ENCODE measurements at regions not wholly inside any gene's neighbourhood (a gene's known extent, or its start where the extent isn't known, plus 50 kb on each side); places are given as distances from the start of the nearest gene placed in this dataset.

- ATAC-seq (no peak), DNase-seq (no peak)
- Mint-ChIP-seq H3K27me3 (peaks cover 6 to 27% (median 8%) of the 10 kb centered on the region in 5 donors), H3K27ac (no peak overlapping the region), H3K4me3 (no peak overlapping the region), H3K36me3 (no peaks in the 10 kb centered on the region), H3K4me1 (peaks cover 0 to 2% (median 0%) of the 10 kb centered on the region in 4 donors), H3K9me3 (peaks cover 0 to 12% (median 0%) of the 10 kb centered on the region in 9 donors)
- POLR2A ChIA-PET, result no interaction called here
Observed at GRCh38 chr20:41894255-41894963, 276.2 kb upstream of the CHD6 start.

- ATAC-seq (no peak), DNase-seq (no peak)
- POLR2A ChIA-PET, result no interaction called here
- Mint-ChIP-seq H3K36me3 (no peaks in the 10 kb centered on the region), H3K27me3 (peaks cover 3 to 27% (median 8%) of the 10 kb centered on the region in 5 donors), H3K4me3 (no peak overlapping the region), H3K9me3 (peaks cover 0 to 12% (median 0%) of the 10 kb centered on the region in 9 donors), H3K4me1 (peaks cover 0 to 2% (median 0%) of the 10 kb centered on the region in 4 donors), H3K27ac (no peak overlapping the region)
Observed at GRCh38 chr20:41892031-41892430, 273.9 kb upstream of the CHD6 start.

- H3K4me3 Mint-ChIP-seq, result no peak overlapping the region
- POLR2A ChIA-PET, result no interaction called here
- peaks cover 0 to 2% (median 0%) of the 10 kb centered on the region in 4 donors for H3K4me1 Mint-ChIP-seq
- ATAC-seq, result no peak
- no peak overlapping the region for H3K27ac Mint-ChIP-seq
- H3K36me3 Mint-ChIP-seq, result no peaks in the 10 kb centered on the region
- peaks cover 2 to 12% (median 8%) of the 10 kb centered on the region in 5 donors for H3K27me3 Mint-ChIP-seq
- H3K9me3 Mint-ChIP-seq, result peaks cover 0 to 12% (median 0%) of the 10 kb centered on the region in 9 donors
- no peak for DNase-seq
Observed at GRCh38 chr20:41889844-41890224, 271.7 kb upstream of the CHD6 start.

GRCh38 chr20:41889126-41889843 lies 271.1 kb upstream of the CHD6 start:
- POLR2A ChIA-PET, result no interaction called here
- no peak for DNase-seq
- Mint-ChIP-seq H3K9me3 (peaks cover 0 to 11% (median 0%) of the 10 kb centered on the region in 9 donors), H3K4me1 (peaks cover 0 to under 1% (median 0%) of the 10 kb centered on the region in 4 donors), H3K36me3 (no peaks in the 10 kb centered on the region), H3K27ac (no peak overlapping the region), H3K4me3 (no peak overlapping the region), H3K27me3 (peaks cover 3 to 12% (median 8%) of the 10 kb centered on the region in 5 donors)
- no peak for ATAC-seq

- H3K27me3 Mint-ChIP-seq, result peaks cover 4 to 16% (median 12%) of the 10 kb centered on the region in 5 donors
- POLR2A ChIA-PET, result no interaction called here
- H3K27ac Mint-ChIP-seq, result no peak overlapping the region
- DNase-seq, result no peak
- no peaks in the 10 kb centered on the region for H3K36me3 Mint-ChIP-seq
- H3K4me1 Mint-ChIP-seq, result no peaks in the 10 kb centered on the region
- no peak overlapping the region for H3K4me3 Mint-ChIP-seq
- H3K9me3 Mint-ChIP-seq, result peaks cover 0 to 12% (median 0%) of the 10 kb centered on the region in 9 donors
- no peak for ATAC-seq
Observed at GRCh38 chr20:41888434-41888833, 270.3 kb upstream of the CHD6 start.

- Mint-ChIP-seq H3K9me3 (peaks cover 0 to 12% (median 0%) of the 10 kb centered on the region in 9 donors), H3K27me3 (peaks cover 6 to 22% (median 12%) of the 10 kb centered on the region in 5 donors), H3K4me1 (no peaks in the 10 kb centered on the region), H3K36me3 (no peaks in the 10 kb centered on the region), H3K4me3 (no peak overlapping the region), H3K27ac (no peak overlapping the region)
- no peak for DNase-seq
- POLR2A ChIA-PET, result no interaction called here
- ATAC-seq, result no peak
Observed at GRCh38 chr20:41887500-41887899, 269.3 kb upstream of the CHD6 start.

GRCh38 chr20:41881466-41882046 lies 263.4 kb upstream of the CHD6 start:
- peaks cover 0 to 12% (median 0%) of the 10 kb centered on the region in 9 donors for H3K9me3 Mint-ChIP-seq
- H3K36me3 Mint-ChIP-seq, result no peaks in the 10 kb centered on the region
- DNase-seq (no peak), ATAC-seq (no peak)
- no peak overlapping the region for H3K4me3 Mint-ChIP-seq
- no peaks in the 10 kb centered on the region for H3K4me1 Mint-ChIP-seq
- POLR2A ChIA-PET, result no interaction called here
- peaks cover 7 to 43% (median 16%) of the 10 kb centered on the region in 5 donors for H3K27me3 Mint-ChIP-seq
- H3K27ac Mint-ChIP-seq, result no peak overlapping the region

- Mint-ChIP-seq H3K27ac (no peak overlapping the region), H3K4me1 (no peaks in the 10 kb centered on the region), H3K9me3 (peaks cover 0 to 5% (median 0%) of the 10 kb centered on the region in 9 donors), H3K4me3 (no peak overlapping the region), H3K36me3 (no peaks in the 10 kb centered on the region), H3K27me3 (peaks cover 3 to 36% (median 8%) of the 10 kb centered on the region in 5 donors)
- DNase-seq, result no peak
- POLR2A ChIA-PET, result no interaction called here
- ATAC-seq, result no peak
Observed at GRCh38 chr20:41879123-41879522, 260.9 kb upstream of the CHD6 start.

GRCh38 chr20:41877911-41878310 lies 259.7 kb upstream of the CHD6 start:
- H3K27me3 Mint-ChIP-seq, result peaks cover 2 to 27% (median 6%) of the 10 kb centered on the region in 5 donors
- no peak overlapping the region for H3K4me3 Mint-ChIP-seq
- ATAC-seq (no peak), DNase-seq (no peak)
- H3K36me3 Mint-ChIP-seq, result no peaks in the 10 kb centered on the region
- POLR2A ChIA-PET, result no interaction called here
- H3K27ac Mint-ChIP-seq, result no peak overlapping the region
- H3K9me3 Mint-ChIP-seq, result peaks cover 0 to 3% (median 0%) of the 10 kb centered on the region in 9 donors
- no peaks in the 10 kb centered on the region for H3K4me1 Mint-ChIP-seq

- POLR2A ChIA-PET, result no interaction called here
- no peak for DNase-seq
- Mint-ChIP-seq H3K36me3 (no peaks in the 10 kb centered on the region), H3K4me1 (no peaks in the 10 kb centered on the region), H3K27ac (no peak overlapping the region), H3K4me3 (no peak overlapping the region), H3K9me3 (peaks cover 0 to 31% (median 4%) of the 10 kb centered on the region in 9 donors), H3K27me3 (peaks cover 0 to 45% (median 8%) of the 10 kb centered on the region in 5 donors)
- ATAC-seq, result no peak
Observed at GRCh38 chr20:41874658-41875057, 256.5 kb upstream of the CHD6 start.

GRCh38 chr20:41872930-41873329 lies 254.8 kb upstream of the CHD6 start:
- peaks cover 0 to 36% (median 8%) of the 10 kb centered on the region in 5 donors for H3K27me3 Mint-ChIP-seq
- H3K4me1 Mint-ChIP-seq, result no peaks in the 10 kb centered on the region
- ATAC-seq (no peak), DNase-seq (no peak)
- no peak overlapping the region for H3K27ac Mint-ChIP-seq
- H3K9me3 Mint-ChIP-seq, result peaks cover 6 to 38% (median 11%) of the 10 kb centered on the region in 9 donors
- H3K36me3 Mint-ChIP-seq, result no peaks in the 10 kb centered on the region
- POLR2A ChIA-PET, result no interaction called here
- H3K4me3 Mint-ChIP-seq, result no peak overlapping the region

- Mint-ChIP-seq H3K9me3 (peaks cover 4 to 45% (median 18%) of the 10 kb centered on the region in 9 donors), H3K4me1 (no peaks in the 10 kb centered on the region), H3K36me3 (no peaks in the 10 kb centered on the region), H3K27me3 (peaks cover 0 to 22% (median 7%) of the 10 kb centered on the region in 5 donors), H3K4me3 (no peak overlapping the region), H3K27ac (no peak overlapping the region)
- no peak for DNase-seq
- POLR2A ChIA-PET, result no interaction called here
- no peak for ATAC-seq
Observed at GRCh38 chr20:41870869-41871462, 252.8 kb upstream of the CHD6 start.

GRCh38 chr20:41869261-41869660 lies 251.1 kb upstream of the CHD6 start:
- DNase-seq, result no peak
- POLR2A ChIA-PET, result no interaction called here
- Mint-ChIP-seq H3K9me3 (peaks cover 6 to 45% (median 18%) of the 10 kb centered on the region in 9 donors), H3K4me1 (no peaks in the 10 kb centered on the region), H3K27ac (no peak overlapping the region), H3K27me3 (peaks cover 0 to 30% (median 5%) of the 10 kb centered on the region in 5 donors), H3K36me3 (no peaks in the 10 kb centered on the region), H3K4me3 (no peak overlapping the region)
- ATAC-seq, result no peak

Data from naive thymus-derived CD8-positive, alpha-beta T cell (primary cell).